HG03025 (cell line): ENCODE measurements at regions not wholly inside any gene's neighbourhood (a gene's known extent, or its start where the extent isn't known, plus 50 kb on each side); places are given as distances from the start of the nearest gene placed in this dataset.
"Not testable (repeated sequence)": the region's sequence is repeated elsewhere in the genome, so short reads cannot be mapped to it uniquely, and the experiment has no call there.

ENCODE experiments used
- ATAC-seq: cut with Tn5 transposase; IDR thresholded peaks from one replicate; pipeline ENCODE4 v1.9.1; 2021; ENCODE audit warnings: mild to moderate bottlenecking, moderate library complexity; ENCODE audit not compliant: unreplicated experiment, low FRiP score

GRCh38 chr3:181610083-181610972 is 101.4 kb upstream of the SOX2 start:
- no peak for ATAC-seq

DNA sequence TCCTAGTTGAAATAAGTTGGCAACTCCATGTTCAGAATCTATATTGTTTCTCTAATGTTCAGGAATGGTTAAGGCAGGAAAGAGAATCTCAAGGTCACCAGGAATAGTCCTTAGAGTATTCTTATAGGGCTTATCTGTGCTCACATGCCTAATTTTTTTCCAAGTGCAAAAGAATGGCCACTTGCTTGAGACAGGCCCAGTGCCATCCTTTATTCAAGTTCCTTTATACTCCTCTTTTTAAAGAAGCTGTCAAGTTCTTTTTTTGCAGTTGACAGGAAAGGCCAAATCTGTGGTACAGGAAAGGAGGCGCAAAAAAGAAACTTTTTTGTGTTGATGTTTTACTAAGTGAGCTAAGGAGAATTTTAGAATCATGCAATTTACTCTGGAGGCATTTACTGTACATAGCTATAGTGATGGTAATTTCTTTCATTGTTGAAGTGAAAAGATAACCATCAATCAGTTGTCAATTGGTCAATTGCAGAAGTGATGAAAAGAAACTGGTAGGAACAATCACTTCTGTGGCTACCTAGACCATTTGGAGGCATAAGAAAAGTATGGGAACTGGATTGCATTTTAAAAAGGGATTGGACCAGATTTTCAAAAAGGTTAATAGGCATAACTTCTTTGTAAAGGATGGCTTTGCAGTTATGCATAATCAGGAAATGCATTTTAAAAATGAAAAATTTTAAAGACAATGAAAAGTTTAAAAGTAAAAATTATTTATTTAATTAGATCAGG is 102.5 kb upstream of the SOX2 start:
- ATAC-seq, result no peak

DNA sequence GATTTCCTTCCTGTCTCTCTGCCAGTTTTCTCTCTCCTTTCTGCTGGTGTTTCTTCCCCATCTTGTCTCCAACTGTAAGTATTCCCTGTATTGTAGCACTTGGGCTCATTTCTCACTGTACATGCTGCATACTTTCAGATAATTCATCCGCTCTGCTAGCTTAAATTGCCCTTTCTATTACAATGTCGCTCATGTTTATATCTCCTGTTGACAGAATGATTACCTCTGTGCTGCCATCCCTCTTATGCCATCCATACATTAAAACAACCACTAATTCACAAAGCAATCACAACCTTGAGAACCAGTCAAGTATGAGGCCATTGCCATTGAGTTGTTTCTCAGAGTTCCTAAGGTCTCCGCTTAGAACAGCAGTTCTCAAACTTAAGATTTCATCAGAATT is 107.5 kb upstream of the SOX2 start:
- ATAC-seq, result no peak

DNA sequence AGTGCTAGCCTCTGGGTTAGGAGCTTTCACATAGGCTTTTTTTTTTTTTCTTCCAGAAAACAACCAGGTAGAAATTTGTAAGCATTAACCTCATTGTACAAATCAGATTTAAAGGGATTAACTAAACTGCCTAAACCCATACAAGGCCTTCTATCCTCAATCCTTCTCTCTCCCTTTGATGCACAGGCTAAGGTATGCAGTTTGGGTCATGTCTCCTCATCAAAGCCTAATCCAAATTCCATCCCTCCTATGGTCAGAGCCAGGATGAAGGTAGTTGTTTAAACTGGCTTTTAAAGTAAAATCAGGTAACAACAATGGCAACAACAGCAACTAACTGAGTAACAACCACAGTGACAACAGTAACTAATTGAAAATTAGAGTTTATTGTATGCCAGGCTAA is 115.6 kb upstream of the SOX2 start:
- ATAC-seq, result no peak

GRCh38 chr3:181590939-181591338 is 120.8 kb upstream of the SOX2 start:
- not testable (repeated sequence) for ATAC-seq

- ATAC-seq, result no peak
These were observed 129.1 kb upstream of the SOX2 start for GRCh38 chr3:181582619-181583018.

GRCh38 chr3:181581656-181582055 is 130.1 kb upstream of the SOX2 start:
- no peak for ATAC-seq

GRCh38 chr3:181578743-181579142 is 133.0 kb upstream of the SOX2 start:
- ATAC-seq, result no peak

DNA sequence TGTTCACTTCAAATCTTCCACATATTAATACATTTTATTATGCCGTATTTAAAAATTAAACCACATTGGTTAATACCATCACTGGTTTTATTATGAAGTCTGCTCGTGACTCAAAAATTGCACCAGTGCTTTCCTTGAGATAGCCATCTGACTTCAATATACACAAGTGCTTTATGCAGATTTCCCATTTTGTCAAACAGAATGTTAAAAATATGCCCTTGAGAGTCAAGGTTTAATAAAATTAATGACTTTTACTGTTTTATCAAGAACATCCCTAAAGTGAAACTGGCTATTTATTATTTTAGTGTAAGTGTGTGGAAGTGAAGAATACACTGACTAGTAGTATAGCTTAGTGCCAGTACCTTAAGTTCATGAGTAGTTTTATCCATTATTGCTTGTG is 139.3 kb upstream of the SOX2 start:
- no peak for ATAC-seq

GRCh38 chr3:181570472-181570871 is 141.3 kb upstream of the SOX2 start:
- ATAC-seq, result no peak

DNA sequence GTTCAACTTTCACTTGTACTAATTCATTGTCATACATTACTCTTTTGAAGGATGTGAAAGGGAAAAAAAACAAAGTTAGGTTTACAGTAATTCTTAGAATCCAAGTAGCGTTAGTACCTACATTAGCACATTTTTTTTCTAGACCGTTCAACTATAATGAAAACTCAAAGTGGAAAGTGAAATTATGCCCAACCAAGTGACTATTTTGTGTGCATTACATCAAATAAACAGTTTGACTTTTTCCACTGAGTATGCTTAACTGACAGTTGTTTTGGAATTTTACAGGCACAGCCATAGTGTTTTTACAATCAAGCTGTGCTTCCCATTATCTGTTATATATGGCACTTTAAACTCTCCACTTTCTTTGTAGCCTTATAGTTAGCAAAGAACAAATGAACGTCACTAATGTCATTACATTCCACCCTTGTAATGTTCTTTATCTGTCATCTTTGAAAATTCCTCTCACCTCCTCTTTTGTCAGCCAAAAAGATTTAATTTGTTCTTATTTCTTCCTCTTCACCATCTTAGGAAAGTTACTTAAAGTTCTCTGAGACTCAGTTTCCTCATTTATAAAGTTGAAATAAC is 142.3 kb upstream of the SOX2 start:
- no peak for ATAC-seq

GRCh38 chr3:181568693-181569092 is 143.0 kb upstream of the SOX2 start:
- ATAC-seq, result no peak

DNA sequence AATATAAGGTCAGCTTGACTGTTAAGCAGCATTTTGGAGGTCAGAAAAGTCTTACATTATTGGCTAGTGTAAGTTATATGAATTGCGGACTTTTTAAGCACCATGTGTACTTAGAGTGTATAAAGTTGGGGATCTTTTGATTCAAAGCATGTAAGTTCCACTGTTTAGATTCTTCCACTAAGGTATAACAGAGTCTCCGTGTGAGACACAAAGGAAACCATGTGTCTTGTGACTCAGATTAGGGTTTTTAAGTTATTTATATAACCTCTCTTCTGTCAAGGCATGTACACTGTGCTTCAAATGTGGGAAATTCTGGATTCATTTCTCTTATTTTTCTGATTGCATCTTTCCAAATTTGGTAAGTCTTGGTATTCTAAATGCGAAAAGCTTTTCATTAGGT is 143.5 kb upstream of the SOX2 start:
- ATAC-seq, result no peak

GRCh38 chr3:181567311-181568075 is 144.2 kb upstream of the SOX2 start:
- no peak for ATAC-seq

DNA sequence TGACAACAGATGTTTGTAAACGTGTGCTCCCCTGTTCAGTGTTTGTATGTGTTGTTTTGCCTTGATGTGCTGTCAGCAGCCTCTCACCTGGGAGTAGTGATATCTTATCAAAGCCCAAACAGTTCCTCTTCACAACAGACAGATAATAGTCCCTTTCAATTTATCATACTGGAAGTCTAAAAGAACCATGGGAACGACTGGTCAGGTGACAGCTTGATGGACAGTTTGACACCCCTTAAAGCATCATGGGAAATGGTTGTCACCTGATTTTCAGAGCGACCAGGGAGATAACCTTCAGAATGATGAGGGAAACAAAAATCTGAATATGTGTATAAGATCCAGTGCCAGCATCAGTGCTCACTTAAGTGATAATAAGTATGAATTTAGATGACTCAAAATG is 146.3 kb upstream of the SOX2 start:
- no peak for ATAC-seq

GRCh38 chr3:181564222-181564621 is 147.5 kb upstream of the SOX2 start:
- no peak for ATAC-seq

- no peak for ATAC-seq
These were observed 150.3 kb upstream of the SOX2 start for GRCh38 chr3:181561139-181562031.

GRCh38 chr3:181558870-181559269 is 152.9 kb upstream of the SOX2 start:
- no peak for ATAC-seq

- ATAC-seq, result no peak
These were observed 156.0 kb upstream of the SOX2 start for GRCh38 chr3:181555681-181556080.
